ENCODE measurements at regions not wholly inside any gene's neighbourhood (a gene's known extent, or its start where the extent isn't known, plus 50 kb on each side); places are given as distances from the start of the nearest gene placed in this dataset.

GRCh38 chr14:86541972-86542371 is 1012.0 kb downstream of the FLRT2 start:
- TF ChIP-seq CTCF (conservative IDR thresholded peaks at IDR 0.05; ENCODE audit: low read depth, low read length) (no peak), EZH2 (IDR thresholded peaks at IDR 0.05; ENCODE audit: borderline replicate concordance, low read depth, low read length, poor library complexity, severe bottlenecking) (no peak)
